OCI-LY3 (cell line): ENCODE measurements at regions not wholly inside any gene's neighbourhood (a gene's known extent, or its start where the extent isn't known, plus 50 kb on each side); places are given as distances from the start of the nearest gene placed in this dataset.

Experiments
- H2AFZ ChIP-seq: fragments of 200-600, 300-600 bp; shearing (Covaris generic); 2 replicates; pipeline ENCODE4 v1.6.0; 2014; ENCODE audit warnings: antibody characterized with exemption, low read depth, low read length
- H3K27ac ChIP-seq: fragments of 200-600, 300-600 bp; sonication (generic); 2 replicates; pipeline ENCODE4 v1.5.1; 2014; ENCODE audit warnings: mild to moderate bottlenecking, low read length, moderate library complexity, mixed read lengths
- H3K27me3 ChIP-seq: fragments of 200-600, 300-600 bp; sonication (generic); 2 replicates; pipeline ENCODE4 v1.6.1; 2014; ENCODE audit warnings: low read depth, low read length, mixed read lengths
- H3K36me3 ChIP-seq: fragments of 200-600, 300-600 bp; sonication (generic); replicated peaks from 2 replicates; pipeline ENCODE3; 2014; ENCODE audit warnings: low read depth, low read length, mixed read lengths
- H3K4me1 ChIP-seq: fragments of 300-600, 200-600 bp; sonication (generic); 2 replicates; pipeline ENCODE4 v1.6.1; 2014; ENCODE audit warnings: low read length, mixed read lengths
- H3K4me2 ChIP-seq: fragments of 200-600, 300-600 bp; sonication (generic); 2 replicates; pipeline ENCODE4 v1.6.1; 2014; ENCODE audit warnings: low read length, mixed read lengths
- H3K4me3 ChIP-seq: fragments of 300-600, 200-600 bp; sonication (generic); 2 replicates; pipeline ENCODE4 v1.5.1; 2014; ENCODE audit warnings: antibody characterized with exemption, mild to moderate bottlenecking, low read length, moderate library complexity
- H3K79me2 ChIP-seq: fragments of 300-600, 200-600 bp; shearing (Covaris generic); 2 replicates; pipeline ENCODE4 v1.6.1; 2014; ENCODE audit warnings: mild to moderate bottlenecking, low read length, mixed read lengths
- H3K9ac ChIP-seq: fragments of 300-600, 200-600 bp; shearing (Covaris generic); 2 replicates; pipeline ENCODE4 v1.6.0; 2014; ENCODE audit warnings: mild to moderate bottlenecking, low read length, moderate library complexity
- H3K9me3 ChIP-seq: fragments of 200-600, 300-600 bp; shearing (Covaris generic); 2 replicates; pipeline ENCODE4 v1.6.1; 2014; ENCODE audit warnings: low read length, mixed read lengths; ENCODE audit not compliant: insufficient read depth
- H4K20me1 ChIP-seq: fragments of 200-600, 300-600 bp; sonication (generic); 2 replicates; pipeline ENCODE4 v1.6.1; 2016; ENCODE audit warnings: low read length, mixed read lengths; ENCODE audit not compliant: insufficient read depth
- EZH2phosphoT487 ChIP-seq: fragments of 200-600 bp; shearing (Covaris generic); IDR thresholded peaks from 2 replicates; pipeline ENCODE4 v1.6.1; 2018; ENCODE audit warnings: antibody characterized with exemption, mixed run types, low read depth
- TF ChIP-seq, protein P1 (sequence below): fragments of 200-600, 300-600 bp; sonication (generic); IDR thresholded peaks from 2 replicates; pipeline ENCODE4 v1.5.1; 2014; ENCODE audit warnings: antibody characterized with exemption, low read length, low read depth

DNA sequence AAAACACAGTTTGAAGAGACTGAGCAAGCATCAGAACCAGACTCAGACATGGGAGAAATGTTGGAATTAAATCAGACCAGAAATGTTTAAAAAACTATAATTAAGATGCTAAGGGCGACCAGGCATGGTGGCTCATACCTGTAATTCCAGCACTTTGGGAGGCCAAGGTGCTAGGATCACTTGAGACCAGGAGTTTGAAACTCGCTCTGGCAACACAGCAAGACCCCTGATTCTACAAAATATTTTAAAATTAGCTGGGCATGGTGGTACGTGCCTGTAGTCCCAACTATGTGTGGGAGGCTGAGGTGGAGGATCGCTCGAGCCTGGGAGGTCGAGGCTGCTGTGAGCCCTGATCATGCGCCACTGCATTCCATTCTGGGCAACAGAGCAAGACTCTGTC, 160.3 kb downstream of the COPRS start:
- H3K4me1 ChIP-seq, result no peaks in the 10 kb centered on the region
- no peak overlapping the region for H2AFZ ChIP-seq
- no peaks in the 10 kb centered on the region for H3K36me3 ChIP-seq
- no peaks in the 10 kb centered on the region for H3K9me3 ChIP-seq
- no peak for TF ChIP-seq EZH2phosphoT487
- TF ChIP-seq, protein P1, sequence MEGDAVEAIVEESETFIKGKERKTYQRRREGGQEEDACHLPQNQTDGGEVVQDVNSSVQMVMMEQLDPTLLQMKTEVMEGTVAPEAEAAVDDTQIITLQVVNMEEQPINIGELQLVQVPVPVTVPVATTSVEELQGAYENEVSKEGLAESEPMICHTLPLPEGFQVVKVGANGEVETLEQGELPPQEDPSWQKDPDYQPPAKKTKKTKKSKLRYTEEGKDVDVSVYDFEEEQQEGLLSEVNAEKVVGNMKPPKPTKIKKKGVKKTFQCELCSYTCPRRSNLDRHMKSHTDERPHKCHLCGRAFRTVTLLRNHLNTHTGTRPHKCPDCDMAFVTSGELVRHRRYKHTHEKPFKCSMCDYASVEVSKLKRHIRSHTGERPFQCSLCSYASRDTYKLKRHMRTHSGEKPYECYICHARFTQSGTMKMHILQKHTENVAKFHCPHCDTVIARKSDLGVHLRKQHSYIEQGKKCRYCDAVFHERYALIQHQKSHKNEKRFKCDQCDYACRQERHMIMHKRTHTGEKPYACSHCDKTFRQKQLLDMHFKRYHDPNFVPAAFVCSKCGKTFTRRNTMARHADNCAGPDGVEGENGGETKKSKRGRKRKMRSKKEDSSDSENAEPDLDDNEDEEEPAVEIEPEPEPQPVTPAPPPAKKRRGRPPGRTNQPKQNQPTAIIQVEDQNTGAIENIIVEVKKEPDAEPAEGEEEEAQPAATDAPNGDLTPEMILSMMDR, result no peak
- H3K4me3 ChIP-seq, result no peak overlapping the region
- H3K27me3 ChIP-seq, result 0 out of 2 replicates have a peak, but pooled peaks cover 3% of the 10 kb centered on the region
- H4K20me1 ChIP-seq, result no peaks in the 10 kb centered on the region
- no peak overlapping the region for H3K4me2 ChIP-seq
- no peak overlapping the region for H3K9ac ChIP-seq
- no peak overlapping the region for H3K27ac ChIP-seq
- no peaks in the 10 kb centered on the region for H3K79me2 ChIP-seq

DNA sequence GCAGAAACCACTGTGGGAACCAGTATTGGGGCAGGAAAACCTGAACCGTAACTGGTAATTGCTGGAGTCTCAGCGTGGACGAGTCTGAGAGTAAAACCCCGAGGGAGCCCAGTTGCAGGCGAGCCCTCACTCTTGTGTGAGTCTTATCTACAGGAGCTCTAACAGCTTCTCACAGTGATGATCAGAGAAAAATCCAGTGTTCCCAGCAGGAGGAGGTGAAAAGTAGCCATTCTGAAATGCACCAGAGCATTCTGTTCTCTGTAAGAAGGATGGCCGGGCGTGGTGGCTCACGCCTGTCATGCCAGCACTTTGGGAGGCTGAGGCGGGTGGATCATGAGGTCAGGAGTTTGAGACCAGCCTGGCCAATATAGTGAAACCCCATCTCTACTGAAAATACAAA, 161.2 kb downstream of the COPRS start:
- no peak overlapping the region for H3K9ac ChIP-seq
- H4K20me1 ChIP-seq, result no peaks in the 10 kb centered on the region
- H3K4me3 ChIP-seq, result no peak overlapping the region
- H3K79me2 ChIP-seq, result no peaks in the 10 kb centered on the region
- no peak overlapping the region for H2AFZ ChIP-seq
- TF ChIP-seq, protein P1, result no peak
- TF ChIP-seq EZH2phosphoT487, result no peak
- H3K27me3 ChIP-seq, result 0 out of 2 replicates have a peak, but pooled peaks cover 3% of the 10 kb centered on the region
- H3K9me3 ChIP-seq, result no peaks in the 10 kb centered on the region
- H3K36me3 ChIP-seq, result no peaks in the 10 kb centered on the region
- H3K4me1 ChIP-seq, result no peaks in the 10 kb centered on the region
- no peak overlapping the region for H3K4me2 ChIP-seq
- no peak overlapping the region for H3K27ac ChIP-seq

DNA sequence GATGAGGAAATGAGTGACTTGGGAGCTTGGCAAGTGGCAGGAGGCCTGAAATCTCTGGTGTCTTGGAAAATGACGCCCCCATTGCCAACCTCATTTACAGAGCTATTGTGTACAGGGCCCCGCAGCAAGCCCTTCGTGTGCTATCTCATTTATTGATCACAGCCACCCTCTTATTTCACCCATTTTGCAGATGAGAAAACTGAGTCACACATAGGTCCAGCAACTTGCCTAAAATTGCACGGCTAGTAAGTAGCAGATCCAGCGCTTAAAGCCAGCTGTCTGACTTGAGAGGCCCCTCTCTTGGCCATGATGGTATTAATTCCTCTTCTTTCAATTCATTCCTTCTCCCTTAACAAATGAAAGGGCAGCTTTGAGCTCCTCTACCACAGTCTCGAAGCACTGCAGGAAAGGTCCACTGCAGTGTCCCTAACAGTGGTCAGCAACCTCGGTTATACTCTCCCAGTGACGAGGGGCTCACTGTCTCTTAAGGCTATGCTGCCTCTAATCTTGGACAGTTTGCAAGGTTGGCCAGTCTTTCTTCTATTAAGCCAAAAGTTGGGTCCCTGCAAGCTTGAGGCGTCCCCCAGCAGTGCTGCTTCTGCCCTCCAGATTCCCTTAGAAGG, 162.2 kb downstream of the COPRS start:
- Histone ChIP-seq H3K9ac (no peak overlapping the region), H3K4me3 (no peak overlapping the region), H4K20me1 (no peaks in the 10 kb centered on the region), H3K27me3 (0 out of 2 replicates have a peak, but pooled peaks cover 3% of the 10 kb centered on the region), H3K4me1 (no peaks in the 10 kb centered on the region), H2AFZ (no peak overlapping the region), H3K36me3 (no peaks in the 10 kb centered on the region), H3K9me3 (no peaks in the 10 kb centered on the region), H3K27ac (no peak overlapping the region), H3K4me2 (no peak overlapping the region), H3K79me2 (no peaks in the 10 kb centered on the region)
- no peak for TF ChIP-seq EZH2phosphoT487
- TF ChIP-seq, protein P1, result no peak

DNA sequence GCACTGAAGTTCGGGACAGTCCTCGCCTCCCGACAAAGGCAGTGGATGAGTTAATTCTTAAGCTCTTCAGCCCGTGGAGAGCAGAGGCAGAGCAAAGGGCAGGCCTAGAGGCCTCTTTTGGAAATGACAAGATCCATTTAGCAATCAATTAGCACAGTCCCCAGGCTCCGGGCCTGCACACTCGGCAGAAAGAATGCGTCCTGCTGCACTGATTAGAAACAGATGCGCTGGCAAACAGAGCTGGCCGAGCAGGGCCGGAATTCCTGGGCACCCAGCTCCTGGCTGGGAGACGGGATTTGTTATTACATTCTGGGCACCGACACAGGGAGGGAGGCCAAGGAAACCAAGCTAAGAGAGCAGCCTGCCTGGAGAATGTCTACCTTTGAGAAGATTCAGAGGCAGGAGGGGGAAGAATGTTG, 162.9 kb downstream of the COPRS start:
- TF ChIP-seq EZH2phosphoT487, result no peak
- TF ChIP-seq, protein P1, result no peak
- Histone ChIP-seq H3K4me3 (no peak overlapping the region), H3K27me3 (0 out of 2 replicates have a peak, but pooled peaks cover 3% of the 10 kb centered on the region), H3K4me2 (no peak overlapping the region), H3K79me2 (no peaks in the 10 kb centered on the region), H3K9ac (no peak overlapping the region), H3K9me3 (no peaks in the 10 kb centered on the region), H4K20me1 (no peaks in the 10 kb centered on the region), H3K27ac (no peak overlapping the region), H3K36me3 (no peaks in the 10 kb centered on the region), H2AFZ (no peak overlapping the region), H3K4me1 (no peaks in the 10 kb centered on the region)
